Fibroblast of the conjunctiva (primary cell): ENCODE measurements at regions not wholly inside any gene's neighbourhood (a gene's known extent, or its start where the extent isn't known, plus 50 kb on each side); places are given as distances from the start of the nearest gene placed in this dataset.

Experiments used
- DNase-seq: peaks from one replicate; pipeline ENCODE4 v3.0.0-alpha.2; 2010; ENCODE audit warnings: low read depth

- DNase-seq = no peak
Observed at GRCh38 chr11:105553025-105553424, 56.8 kb upstream of the GRIA4 start.

- no peak for DNase-seq
Observed at GRCh38 chr11:105548359-105548758, 61.5 kb upstream of the GRIA4 start.

- peak; percentile 2 for DNase-seq
Observed at GRCh38 chr11:105538588-105538987, 71.3 kb upstream of the GRIA4 start.

GRCh38 chr11:105537531-105537930, 72.3 kb upstream of the GRIA4 start:
- DNase-seq = no peak

GRCh38 chr11:105524286-105524685, 85.6 kb upstream of the GRIA4 start:
- DNase-seq = no peak

- DNase-seq = no peak
Observed at GRCh38 chr11:105520706-105521345, 89.0 kb upstream of the GRIA4 start.

- no peak for DNase-seq
Observed at GRCh38 chr11:105507496-105508254, 102.2 kb upstream of the GRIA4 start.

GRCh38 chr11:105492010-105492409, 117.9 kb upstream of the GRIA4 start:
- DNase-seq = no peak

GRCh38 chr11:105491394-105491793, 118.5 kb upstream of the GRIA4 start:
- DNase-seq = no peak

GRCh38 chr11:105490333-105490732, 119.5 kb upstream of the GRIA4 start:
- DNase-seq = no peak

- DNase-seq = no peak
Observed at GRCh38 chr11:105489446-105489845, 120.4 kb upstream of the GRIA4 start.

GRCh38 chr11:105486929-105487328, 122.9 kb upstream of the GRIA4 start:
- DNase-seq = no peak

GRCh38 chr11:105469931-105470330, 139.9 kb upstream of the GRIA4 start:
- DNase-seq = no peak

- DNase-seq = no peak
Observed at GRCh38 chr11:105468154-105468553, 141.7 kb upstream of the GRIA4 start.

- peak; percentile 43 for DNase-seq
Observed at GRCh38 chr11:105466582-105467228, 143.2 kb upstream of the GRIA4 start.

- DNase-seq = no peak
Observed at GRCh38 chr11:105458071-105458470, 151.8 kb upstream of the GRIA4 start.

GRCh38 chr11:105456950-105457349, 152.9 kb upstream of the GRIA4 start:
- DNase-seq = no peak

GRCh38 chr11:105449100-105449734, 160.7 kb upstream of the GRIA4 start:
- no peak for DNase-seq

- DNase-seq = no peak
Observed at GRCh38 chr11:105448703-105449079, 161.2 kb upstream of the GRIA4 start.

- no peak for DNase-seq
Observed at GRCh38 chr11:105447936-105448702, 161.8 kb upstream of the GRIA4 start.

- no peak for DNase-seq
Observed at GRCh38 chr11:105443623-105444022, 166.2 kb upstream of the GRIA4 start.
